ENCODE measurements at regions not wholly inside any gene's neighbourhood (a gene's known extent, or its start where the extent isn't known, plus 50 kb on each side); places are given as distances from the start of the nearest gene placed in this dataset.

- peaks cover 0 to 14% of the 10 kb centered on the region in 2 donors for H3K9me3 ChIP-seq (replicated peaks in 1 of 2; ENCODE audit: control insufficient read depth in 1 of 2, insufficient read depth in 1 of 2, low read length in 2 of 2)
- no peak overlapping the region for H2AFZ ChIP-seq (ENCODE audit: insufficient read depth, low read depth, low read length, poor library complexity, severe bottlenecking)
- H3K27ac ChIP-seq (ENCODE audit: low read depth in 1 of 2, low read length in 2 of 2) = no peak overlapping the region
- intact Hi-C loops (cut with micrococcal nuclease) = no loop called here
- WGBS (ENCODE audit: insufficient coverage) = 100% methylated on average over 1 of the region's 3 CpGs
- no peaks in the 10 kb centered on the region for H3K36me3 ChIP-seq (replicated peaks in 1 of 2; ENCODE audit: control insufficient read depth in 1 of 2, insufficient read depth in 2 of 2, low read length in 2 of 2)
- peak overlapping the region in 1 of 2 donors; percentile 9 for H3K4me3 Mint-ChIP-seq
- no peak for DNase-seq
- H3K4me1 ChIP-seq (ENCODE audit: control insufficient read depth in 1 of 2, insufficient read depth in 2 of 2, low read length in 2 of 2) = no peaks in the 10 kb centered on the region
- peaks cover 2 to 20% (median 13%) of the 10 kb centered on the region in 7 donors for H3K9me3 Mint-ChIP-seq
- no peak overlapping the region for H3K27ac Mint-ChIP-seq
- H3K27me3 ChIP-seq (ENCODE audit: control insufficient read depth in 2 of 2, insufficient read depth in 2 of 2, low read length in 2 of 2) = peaks cover 51 to 69% of the 10 kb centered on the region in 2 donors
- no peaks in the 10 kb centered on the region for H3K79me2 ChIP-seq (ENCODE audit: insufficient read depth, low read length)
- H3K4me2 ChIP-seq (replicated peaks; ENCODE audit: extremely low read depth, low read length, poor library complexity, severe bottlenecking) = no peak overlapping the region
- no peak overlapping the region for H3K4me3 ChIP-seq (replicated peaks in 1 of 3; ENCODE audit: low read depth in 2 of 3, low read length in 3 of 3)
- H4K20me1 ChIP-seq (ENCODE audit: insufficient read depth, low read length) = no peaks in the 10 kb centered on the region
- peaks cover 4% of the 10 kb centered on the region for H3K4me1 Mint-ChIP-seq
- no peaks in the 10 kb centered on the region for H3K36me3 Mint-ChIP-seq
- TF ChIP-seq, protein P1, sequence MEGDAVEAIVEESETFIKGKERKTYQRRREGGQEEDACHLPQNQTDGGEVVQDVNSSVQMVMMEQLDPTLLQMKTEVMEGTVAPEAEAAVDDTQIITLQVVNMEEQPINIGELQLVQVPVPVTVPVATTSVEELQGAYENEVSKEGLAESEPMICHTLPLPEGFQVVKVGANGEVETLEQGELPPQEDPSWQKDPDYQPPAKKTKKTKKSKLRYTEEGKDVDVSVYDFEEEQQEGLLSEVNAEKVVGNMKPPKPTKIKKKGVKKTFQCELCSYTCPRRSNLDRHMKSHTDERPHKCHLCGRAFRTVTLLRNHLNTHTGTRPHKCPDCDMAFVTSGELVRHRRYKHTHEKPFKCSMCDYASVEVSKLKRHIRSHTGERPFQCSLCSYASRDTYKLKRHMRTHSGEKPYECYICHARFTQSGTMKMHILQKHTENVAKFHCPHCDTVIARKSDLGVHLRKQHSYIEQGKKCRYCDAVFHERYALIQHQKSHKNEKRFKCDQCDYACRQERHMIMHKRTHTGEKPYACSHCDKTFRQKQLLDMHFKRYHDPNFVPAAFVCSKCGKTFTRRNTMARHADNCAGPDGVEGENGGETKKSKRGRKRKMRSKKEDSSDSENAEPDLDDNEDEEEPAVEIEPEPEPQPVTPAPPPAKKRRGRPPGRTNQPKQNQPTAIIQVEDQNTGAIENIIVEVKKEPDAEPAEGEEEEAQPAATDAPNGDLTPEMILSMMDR (IDR thresholded peaks at IDR 0.05) = no peak
- H3K27me3 Mint-ChIP-seq (ENCODE audit: low read depth in 3 of 3) = peaks cover 35 to 72% (median 59%) of the 10 kb centered on the region in 3 donors
- no peak overlapping the region for H3K9ac ChIP-seq (ENCODE audit: insufficient read depth, low read length, poor library complexity, severe bottlenecking)
Measured at GRCh38 chr2:217203086-217203485, 343.2 kb upstream of the TNP1 start.

DNA sequence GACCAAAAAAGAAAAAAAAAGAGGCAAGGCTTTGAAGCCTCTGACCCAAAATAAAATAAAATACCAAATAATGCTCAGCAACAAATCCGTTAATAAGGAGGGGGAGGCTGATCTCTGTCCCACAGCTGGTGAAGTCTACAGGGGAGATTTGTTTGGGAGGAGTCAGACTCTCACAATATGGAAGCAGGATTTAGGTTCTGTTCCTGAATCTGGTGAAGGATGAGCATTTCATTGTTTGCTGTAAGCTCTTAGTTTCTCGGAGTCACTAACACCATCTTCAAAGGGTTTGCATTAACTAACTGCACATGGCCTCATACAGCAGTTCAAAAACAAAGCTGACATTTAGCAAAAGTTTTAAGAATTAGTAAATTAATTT, 339.4 kb upstream of the TNP1 start:
- H3K9ac ChIP-seq (ENCODE audit: insufficient read depth, low read length, poor library complexity, severe bottlenecking) = no peak overlapping the region
- intact Hi-C loops (cut with micrococcal nuclease) = loop anchor here in 1 of 2 donors (10.0 kb wide), 1 partner anchor 46 kb away; no protein-coding TSS in a partner anchor
- H3K27me3 Mint-ChIP-seq (ENCODE audit: low read depth in 3 of 3) = peaks cover 29 to 65% (median 47%) of the 10 kb centered on the region in 3 donors
- TF ChIP-seq, protein P1 (IDR thresholded peaks at IDR 0.05) = no peak
- WGBS (ENCODE audit: insufficient coverage) = no CpG with 5 or more reads among the region's 2 CpGs
- H3K36me3 Mint-ChIP-seq = no peaks in the 10 kb centered on the region
- no peak overlapping the region for H3K27ac ChIP-seq (ENCODE audit: low read depth in 1 of 2, low read length in 2 of 2)
- H3K4me3 Mint-ChIP-seq = peak overlapping the region in 1 of 2 donors; percentile 64
- H3K4me2 ChIP-seq (replicated peaks; ENCODE audit: extremely low read depth, low read length, poor library complexity, severe bottlenecking) = no peak overlapping the region
- H2AFZ ChIP-seq (ENCODE audit: insufficient read depth, low read depth, low read length, poor library complexity, severe bottlenecking) = no peak overlapping the region
- no peaks in the 10 kb centered on the region for H3K36me3 ChIP-seq (replicated peaks in 1 of 2; ENCODE audit: control insufficient read depth in 1 of 2, insufficient read depth in 2 of 2, low read length in 2 of 2)
- H3K9me3 ChIP-seq (replicated peaks in 1 of 2; ENCODE audit: control insufficient read depth in 1 of 2, insufficient read depth in 1 of 2, low read length in 2 of 2) = peaks cover 6 to 16% of the 10 kb centered on the region in 2 donors
- no peaks in the 10 kb centered on the region for H4K20me1 ChIP-seq (ENCODE audit: insufficient read depth, low read length)
- peaks cover 56 to 67% of the 10 kb centered on the region in 2 donors for H3K27me3 ChIP-seq (ENCODE audit: control insufficient read depth in 2 of 2, insufficient read depth in 2 of 2, low read length in 2 of 2)
- H3K27ac Mint-ChIP-seq = no peak overlapping the region
- no peak overlapping the region for H3K4me3 ChIP-seq (replicated peaks in 1 of 3; ENCODE audit: low read depth in 2 of 3, low read length in 3 of 3)
- no peaks in the 10 kb centered on the region for H3K4me1 Mint-ChIP-seq
- no peaks in the 10 kb centered on the region for H3K79me2 ChIP-seq (ENCODE audit: insufficient read depth, low read length)
- H3K4me1 ChIP-seq (ENCODE audit: control insufficient read depth in 1 of 2, insufficient read depth in 2 of 2, low read length in 2 of 2) = no peaks in the 10 kb centered on the region
- no peak for DNase-seq
- peaks cover 5 to 22% (median 15%) of the 10 kb centered on the region in 7 donors for H3K9me3 Mint-ChIP-seq

Measured in CD14-positive monocyte (primary cell).